Body of pancreas (tissue), 4 donors: ENCODE measurements at regions not wholly inside any gene's neighbourhood (a gene's known extent, or its start where the extent isn't known, plus 50 kb on each side); places are given as distances from the start of the nearest gene placed in this dataset.

Experiments
- POLR2A ChIP-seq, 3 donors: fragments of 450-650 bp; IDR thresholded peaks; one replicate each; pipeline ENCODE4 v1.6.1; 2016; ENCODE audit warnings: antibody characterized with exemption in 3 of 3, mild to moderate bottlenecking in 2 of 3
- TF ChIP-seq, protein P1 (sequence below), 7 experiments: fragments of 450-650 bp in 4 of 7; fragments of 200-600 bp in 3 of 7; sonication (generic) in 3 of 7; IDR thresholded peaks; one replicate each; pipeline ENCODE4 v1.5.1; 2016 to 2019; ENCODE audit warnings: antibody characterized with exemption in 7 of 7

DNA sequence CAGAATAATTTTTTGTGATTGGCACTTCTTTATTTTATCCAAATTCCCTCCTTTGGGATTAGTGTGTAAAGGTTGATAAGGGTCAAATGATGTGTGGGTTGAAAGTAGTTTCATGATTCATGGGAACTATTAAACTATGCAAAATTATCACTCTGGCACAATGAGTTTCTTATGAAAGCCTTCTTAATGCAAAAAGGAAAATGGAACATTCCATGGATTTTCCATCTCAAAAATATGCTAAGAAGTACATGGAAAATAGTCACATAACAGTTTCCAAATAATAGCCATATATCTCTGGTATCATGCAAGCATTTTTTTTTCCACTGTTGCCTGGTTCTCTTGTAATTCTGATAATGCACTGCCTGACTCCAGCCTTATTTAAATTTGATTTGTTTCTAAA lies 639.7 kb downstream of the NR4A2 start:
- TF ChIP-seq POLR2A (IDR thresholded peaks at IDR 0.05) = no peak
- TF ChIP-seq, protein P1, sequence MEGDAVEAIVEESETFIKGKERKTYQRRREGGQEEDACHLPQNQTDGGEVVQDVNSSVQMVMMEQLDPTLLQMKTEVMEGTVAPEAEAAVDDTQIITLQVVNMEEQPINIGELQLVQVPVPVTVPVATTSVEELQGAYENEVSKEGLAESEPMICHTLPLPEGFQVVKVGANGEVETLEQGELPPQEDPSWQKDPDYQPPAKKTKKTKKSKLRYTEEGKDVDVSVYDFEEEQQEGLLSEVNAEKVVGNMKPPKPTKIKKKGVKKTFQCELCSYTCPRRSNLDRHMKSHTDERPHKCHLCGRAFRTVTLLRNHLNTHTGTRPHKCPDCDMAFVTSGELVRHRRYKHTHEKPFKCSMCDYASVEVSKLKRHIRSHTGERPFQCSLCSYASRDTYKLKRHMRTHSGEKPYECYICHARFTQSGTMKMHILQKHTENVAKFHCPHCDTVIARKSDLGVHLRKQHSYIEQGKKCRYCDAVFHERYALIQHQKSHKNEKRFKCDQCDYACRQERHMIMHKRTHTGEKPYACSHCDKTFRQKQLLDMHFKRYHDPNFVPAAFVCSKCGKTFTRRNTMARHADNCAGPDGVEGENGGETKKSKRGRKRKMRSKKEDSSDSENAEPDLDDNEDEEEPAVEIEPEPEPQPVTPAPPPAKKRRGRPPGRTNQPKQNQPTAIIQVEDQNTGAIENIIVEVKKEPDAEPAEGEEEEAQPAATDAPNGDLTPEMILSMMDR (IDR thresholded peaks at IDR 0.05) = no peak
